Activated naive CD4-positive, alpha-beta T cell treated with anti-CD3 and anti-CD28 coated beads for 36 hours (primary cell): ENCODE measurements at regions not wholly inside any gene's neighbourhood (a gene's known extent, or its start where the extent isn't known, plus 50 kb on each side); places are given as distances from the start of the nearest gene placed in this dataset.
"Not testable (repeated sequence)": the region's sequence is repeated elsewhere in the genome, so short reads cannot be mapped to it uniquely, and the experiment has no call there.

Source experiments
- CTCF ChIA-PET: fragments of 350-600 bp; sonication (Branson Sonifier 250); formaldehyde crosslinking; loops from one replicate; lab custom pipeline; 2021; ENCODE audit warnings: antibody characterized with exemption; lab: Charles Lee
- DNase-seq: peaks from one replicate; pipeline ENCODE4 v3.0.0-alpha.2; 2020
- H3K27ac Mint-ChIP-seq: one replicate; pipeline ENCODE4 v1.8.0; 2021; ENCODE audit warnings: mild to moderate bottlenecking, mixed read lengths
- H3K27me3 Mint-ChIP-seq: one replicate; pipeline ENCODE4 v1.8.0; 2021; ENCODE audit warnings: low read depth, mixed read lengths
- H3K36me3 Mint-ChIP-seq: one replicate; pipeline ENCODE4 v1.8.0; 2021; ENCODE audit warnings: low read depth, mixed read lengths
- H3K4me1 Mint-ChIP-seq: one replicate; pipeline ENCODE4 v1.8.0; 2021; ENCODE audit warnings: low read depth, mixed read lengths
- H3K4me3 Mint-ChIP-seq: one replicate; pipeline ENCODE4 v1.8.0; 2021; ENCODE audit warnings: mild to moderate bottlenecking, moderate library complexity, mixed read lengths
- H3K9me3 Mint-ChIP-seq: one replicate; pipeline ENCODE4 v1.8.0; 2021; ENCODE audit warnings: mixed read lengths
- intact Hi-C: fragments of 100-400 bp; cut with micrococcal nuclease; formaldehyde crosslinking; loops from one replicate; pipeline ENCODE4 v1.15.1; 2023

- intact Hi-C loops, result no loop called here
- no peak for DNase-seq
- Mint-ChIP-seq H3K9me3 (peaks cover 4% of the 10 kb centered on the region), H3K4me1 (no peaks in the 10 kb centered on the region), H3K4me3 (no peak overlapping the region), H3K27me3 (peaks cover 6% of the 10 kb centered on the region), H3K36me3 (no peaks in the 10 kb centered on the region), H3K27ac (no peak overlapping the region)
- CTCF ChIA-PET, result interaction anchor here (0.9 kb wide), 1 partner anchor 840 kb away, joined by 3 read pairs; no protein-coding TSS in a partner anchor
These were observed 69.5 kb downstream of the TPRA1 start for GRCh38 chr3:127520993-127521392.

DNA sequence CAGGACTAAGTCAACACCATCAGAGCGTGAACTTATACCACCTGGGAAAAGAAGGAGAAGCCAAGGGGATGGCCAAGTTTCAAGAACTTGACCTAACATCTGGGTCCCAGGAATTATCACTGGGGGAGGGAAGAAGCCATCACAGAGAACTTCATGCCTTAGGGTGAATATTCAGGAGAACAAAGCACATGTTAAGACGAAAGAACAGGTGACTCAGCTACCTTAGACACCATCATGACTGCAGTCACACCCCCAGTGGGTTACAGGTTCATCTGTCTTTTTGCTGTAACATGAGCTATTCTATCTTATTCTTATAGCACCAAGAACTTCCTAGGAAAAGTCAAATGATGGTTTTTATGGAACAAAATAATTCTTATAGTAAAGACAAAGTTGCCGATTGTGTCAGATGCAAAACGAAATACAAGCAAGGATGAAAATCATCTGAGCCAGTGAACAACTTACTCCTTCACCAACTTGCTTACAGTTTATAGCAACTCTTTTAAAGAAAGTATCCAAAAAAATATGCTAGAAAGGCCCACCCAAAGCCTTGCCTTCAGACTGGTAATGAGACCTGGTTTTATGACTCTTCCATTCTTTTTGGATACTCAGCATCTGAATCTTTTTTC lies 72.0 kb downstream of the TPRA1 start:
- peaks cover 4% of the 10 kb centered on the region for H3K9me3 Mint-ChIP-seq
- no peaks in the 10 kb centered on the region for H3K36me3 Mint-ChIP-seq
- no peaks in the 10 kb centered on the region for H3K4me1 Mint-ChIP-seq
- H3K4me3 Mint-ChIP-seq, result no peak overlapping the region
- no peak for DNase-seq
- no peaks in the 10 kb centered on the region for H3K27me3 Mint-ChIP-seq
- intact Hi-C loops, result no loop called here
- CTCF ChIA-PET, result no interaction called here
- H3K27ac Mint-ChIP-seq, result no peak overlapping the region

- intact Hi-C loops, result no loop called here
- CTCF ChIA-PET, result interaction anchor here (0.6 kb wide), 1 partner anchor 407 kb away, joined by 3 read pairs; no protein-coding TSS in a partner anchor
- no peak overlapping the region for H3K4me3 Mint-ChIP-seq
These were observed 78.3 kb downstream of the TPRA1 start for GRCh38 chr3:127512256-127512655.

GRCh38 chr3:127501177-127501576 lies 89.4 kb downstream of the TPRA1 start:
- H3K9me3 Mint-ChIP-seq, result peaks cover 18% of the 10 kb centered on the region
- peaks cover 3% of the 10 kb centered on the region for H3K27me3 Mint-ChIP-seq
- no peak overlapping the region for H3K4me3 Mint-ChIP-seq
- CTCF ChIA-PET, result no interaction called here
- no peaks in the 10 kb centered on the region for H3K4me1 Mint-ChIP-seq
- no peak overlapping the region for H3K27ac Mint-ChIP-seq
- no peak for DNase-seq
- peaks cover 7% of the 10 kb centered on the region for H3K36me3 Mint-ChIP-seq
- intact Hi-C loops, result no loop called here

More at GRCh38 chr3:127512256-127512655, 78.3 kb downstream of the TPRA1 start:
- H3K36me3 Mint-ChIP-seq, result no peaks in the 10 kb centered on the region
- peaks cover 6% of the 10 kb centered on the region for H3K27me3 Mint-ChIP-seq
- no peak for DNase-seq
- peaks cover 1% of the 10 kb centered on the region for H3K9me3 Mint-ChIP-seq
- no peaks in the 10 kb centered on the region for H3K4me1 Mint-ChIP-seq
- H3K27ac Mint-ChIP-seq, result no peak overlapping the region

DNA sequence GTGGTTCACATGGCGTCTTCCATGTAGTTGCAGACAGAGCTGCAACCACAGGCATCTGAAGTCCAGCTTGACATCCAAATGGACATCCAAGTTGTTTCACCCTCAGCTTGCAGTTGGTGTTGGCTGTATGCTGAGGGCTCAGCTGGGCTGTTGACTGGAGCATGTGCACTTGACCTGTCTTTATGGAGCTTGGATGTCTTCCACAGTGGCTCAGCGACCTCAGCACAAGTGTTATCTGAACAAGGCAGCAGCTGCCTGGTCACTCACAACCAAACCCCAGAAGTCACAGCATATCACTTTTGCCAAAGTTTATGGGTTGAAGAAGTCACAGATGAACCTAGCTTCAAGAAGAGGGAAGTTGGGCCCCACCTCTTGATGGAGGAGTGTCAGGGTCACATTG lies 92.9 kb downstream of the TPRA1 start:
- Mint-ChIP-seq H3K4me3 (no peak overlapping the region), H3K27me3 (peaks cover 5% of the 10 kb centered on the region), H3K36me3 (peaks cover 5% of the 10 kb centered on the region), H3K27ac (no peak overlapping the region), H3K9me3 (peaks cover 14% of the 10 kb centered on the region), H3K4me1 (no peaks in the 10 kb centered on the region)
- no peak for DNase-seq
- CTCF ChIA-PET, result no interaction called here
- intact Hi-C loops, result no loop called here

- no peak for DNase-seq
- Mint-ChIP-seq H3K9me3 (peaks cover 9% of the 10 kb centered on the region), H3K27me3 (peaks cover 5% of the 10 kb centered on the region), H3K4me3 (no peak overlapping the region), H3K27ac (no peak overlapping the region), H3K4me1 (no peaks in the 10 kb centered on the region), H3K36me3 (peaks cover 4% of the 10 kb centered on the region)
- CTCF ChIA-PET, result interaction anchor here (0.6 kb wide), 1 partner anchor 20 kb away, joined by 3 read pairs; no protein-coding TSS in a partner anchor
- intact Hi-C loops, result no loop called here
These were observed 93.4 kb downstream of the TPRA1 start for GRCh38 chr3:127497166-127497565.

- H3K4me3 Mint-ChIP-seq, result no peak overlapping the region
- peaks cover 4% of the 10 kb centered on the region for H3K36me3 Mint-ChIP-seq
- intact Hi-C loops, result no loop called here
- DNase-seq, result no peak
- no peaks in the 10 kb centered on the region for H3K4me1 Mint-ChIP-seq
- peaks cover 6% of the 10 kb centered on the region for H3K9me3 Mint-ChIP-seq
- peaks cover 5% of the 10 kb centered on the region for H3K27me3 Mint-ChIP-seq
- CTCF ChIA-PET, result no interaction called here
- no peak overlapping the region for H3K27ac Mint-ChIP-seq
These were observed 94.5 kb downstream of the TPRA1 start for GRCh38 chr3:127495821-127496655.

GRCh38 chr3:127493924-127494646 lies 96.4 kb downstream of the TPRA1 start:
- CTCF ChIA-PET, result no interaction called here
- no peaks in the 10 kb centered on the region for H3K36me3 Mint-ChIP-seq
- no peaks in the 10 kb centered on the region for H3K9me3 Mint-ChIP-seq
- H3K4me1 Mint-ChIP-seq, result no peaks in the 10 kb centered on the region
- no peak for DNase-seq
- H3K27me3 Mint-ChIP-seq, result peaks cover 5% of the 10 kb centered on the region
- no peak overlapping the region for H3K4me3 Mint-ChIP-seq
- intact Hi-C loops, result no loop called here
- no peak overlapping the region for H3K27ac Mint-ChIP-seq

GRCh38 chr3:127492426-127492825 lies 98.1 kb downstream of the TPRA1 start:
- H3K9me3 Mint-ChIP-seq, result no peaks in the 10 kb centered on the region
- intact Hi-C loops, result no loop called here
- no peaks in the 10 kb centered on the region for H3K4me1 Mint-ChIP-seq
- no peaks in the 10 kb centered on the region for H3K36me3 Mint-ChIP-seq
- no peak for DNase-seq
- no peak overlapping the region for H3K27ac Mint-ChIP-seq
- CTCF ChIA-PET, result interaction anchor here (0.7 kb wide), 1 partner anchor 855 kb away, joined by 3 read pairs; no protein-coding TSS in a partner anchor
- H3K4me3 Mint-ChIP-seq, result no peak overlapping the region
- H3K27me3 Mint-ChIP-seq, result peaks cover 9% of the 10 kb centered on the region

GRCh38 chr3:127491909-127492308 lies 98.6 kb downstream of the TPRA1 start:
- DNase-seq, result no peak
- no peaks in the 10 kb centered on the region for H3K36me3 Mint-ChIP-seq
- CTCF ChIA-PET, result no interaction called here
- peaks cover 11% of the 10 kb centered on the region for H3K27me3 Mint-ChIP-seq
- no peaks in the 10 kb centered on the region for H3K4me1 Mint-ChIP-seq
- intact Hi-C loops, result no loop called here
- H3K9me3 Mint-ChIP-seq, result no peaks in the 10 kb centered on the region
- H3K4me3 Mint-ChIP-seq, result no peak overlapping the region
- no peak overlapping the region for H3K27ac Mint-ChIP-seq

GRCh38 chr3:127491323-127491722 lies 99.2 kb downstream of the TPRA1 start:
- intact Hi-C loops, result no loop called here
- Mint-ChIP-seq H3K27ac (no peak overlapping the region), H3K36me3 (no peaks in the 10 kb centered on the region), H3K4me1 (no peaks in the 10 kb centered on the region), H3K27me3 (peaks cover 16% of the 10 kb centered on the region), H3K9me3 (no peaks in the 10 kb centered on the region), H3K4me3 (no peak overlapping the region)
- CTCF ChIA-PET, result no interaction called here
- no peak for DNase-seq

GRCh38 chr3:127491024-127491305 lies 99.6 kb downstream of the TPRA1 start:
- H3K4me1 Mint-ChIP-seq, DNase-seq, H3K9me3 Mint-ChIP-seq, intact Hi-C loops, H3K4me3 Mint-ChIP-seq, CTCF ChIA-PET, H3K27ac Mint-ChIP-seq, H3K36me3 Mint-ChIP-seq: not testable (repeated sequence)
- peaks cover 18% of the 10 kb centered on the region for H3K27me3 Mint-ChIP-seq
